ENCODE measurements at regions not wholly inside any gene's neighbourhood (a gene's known extent, or its start where the extent isn't known, plus 50 kb on each side); places are given as distances from the start of the nearest gene placed in this dataset.

DNA sequence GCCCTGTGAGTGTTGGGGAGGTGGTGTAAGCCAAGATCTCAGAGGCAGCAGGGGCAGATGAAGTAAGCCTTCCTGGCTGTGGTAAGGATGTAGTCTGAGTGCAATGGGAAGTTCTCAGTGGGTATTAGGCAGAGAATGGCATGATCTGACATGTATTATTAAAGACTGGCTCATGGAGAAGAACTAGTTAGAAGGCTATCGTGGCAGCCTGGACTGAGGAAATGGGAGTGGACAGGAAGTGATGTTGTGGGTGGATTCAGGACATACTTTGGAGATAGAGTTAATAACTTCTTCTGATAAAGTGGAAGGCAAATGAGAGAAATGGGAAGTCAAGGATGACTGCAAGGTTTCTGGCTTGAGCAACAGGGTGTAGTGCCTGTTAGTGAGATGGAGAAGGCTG lies 250.9 kb upstream of the CFAP20DC start:
- TF ChIP-seq, protein P1, sequence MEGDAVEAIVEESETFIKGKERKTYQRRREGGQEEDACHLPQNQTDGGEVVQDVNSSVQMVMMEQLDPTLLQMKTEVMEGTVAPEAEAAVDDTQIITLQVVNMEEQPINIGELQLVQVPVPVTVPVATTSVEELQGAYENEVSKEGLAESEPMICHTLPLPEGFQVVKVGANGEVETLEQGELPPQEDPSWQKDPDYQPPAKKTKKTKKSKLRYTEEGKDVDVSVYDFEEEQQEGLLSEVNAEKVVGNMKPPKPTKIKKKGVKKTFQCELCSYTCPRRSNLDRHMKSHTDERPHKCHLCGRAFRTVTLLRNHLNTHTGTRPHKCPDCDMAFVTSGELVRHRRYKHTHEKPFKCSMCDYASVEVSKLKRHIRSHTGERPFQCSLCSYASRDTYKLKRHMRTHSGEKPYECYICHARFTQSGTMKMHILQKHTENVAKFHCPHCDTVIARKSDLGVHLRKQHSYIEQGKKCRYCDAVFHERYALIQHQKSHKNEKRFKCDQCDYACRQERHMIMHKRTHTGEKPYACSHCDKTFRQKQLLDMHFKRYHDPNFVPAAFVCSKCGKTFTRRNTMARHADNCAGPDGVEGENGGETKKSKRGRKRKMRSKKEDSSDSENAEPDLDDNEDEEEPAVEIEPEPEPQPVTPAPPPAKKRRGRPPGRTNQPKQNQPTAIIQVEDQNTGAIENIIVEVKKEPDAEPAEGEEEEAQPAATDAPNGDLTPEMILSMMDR (IDR thresholded peaks at IDR 0.05; ENCODE audit: poor library complexity, severe bottlenecking), result no peak
- TF ChIP-seq POLR2AphosphoS5 (IDR thresholded peaks at IDR 0.05) (no peak), SMC3 (conservative IDR thresholded peaks at IDR 0.05; ENCODE audit: poor library complexity) (no peak), RAD21 (conservative IDR thresholded peaks at IDR 0.05) (no peak)

All from neural cell (in vitro differentiated cells).